Left colon (tissue), 2 donors: ENCODE measurements at regions not wholly inside any gene's neighbourhood (a gene's known extent, or its start where the extent isn't known, plus 50 kb on each side); places are given as distances from the start of the nearest gene placed in this dataset.
"Not testable (repeated sequence)": the region's sequence is repeated elsewhere in the genome, so short reads cannot be mapped to it uniquely, and the experiment has no call there.

ENCODE experiments used
- ATAC-seq: fragments of 200-7000 bp; cut with Tn5 transposase; one replicate; pipeline ENCODE4 v1.9.1; 2020; ENCODE audit warnings: mild to moderate bottlenecking, moderate library complexity
- DNase-seq, 2 donors: peaks; one replicate each; pipeline ENCODE4 v3.0.0-alpha.2; 2020
- intact Hi-C, 2 donors: fragments of 100-400 bp; cut with DNase I in 1 of 2; cut with micrococcal nuclease in 1 of 2; formaldehyde crosslinking; loops; one replicate each; pipeline versions ENCODE4 v1.11.2 to v1.14.0; 2022; cut with DNase I, micrococcal nuclease
- donor health status: DM: no; HTN: no; CAD: no.
- donor health status: DM: yes; HTN: yes; CAD: no.

DNA sequence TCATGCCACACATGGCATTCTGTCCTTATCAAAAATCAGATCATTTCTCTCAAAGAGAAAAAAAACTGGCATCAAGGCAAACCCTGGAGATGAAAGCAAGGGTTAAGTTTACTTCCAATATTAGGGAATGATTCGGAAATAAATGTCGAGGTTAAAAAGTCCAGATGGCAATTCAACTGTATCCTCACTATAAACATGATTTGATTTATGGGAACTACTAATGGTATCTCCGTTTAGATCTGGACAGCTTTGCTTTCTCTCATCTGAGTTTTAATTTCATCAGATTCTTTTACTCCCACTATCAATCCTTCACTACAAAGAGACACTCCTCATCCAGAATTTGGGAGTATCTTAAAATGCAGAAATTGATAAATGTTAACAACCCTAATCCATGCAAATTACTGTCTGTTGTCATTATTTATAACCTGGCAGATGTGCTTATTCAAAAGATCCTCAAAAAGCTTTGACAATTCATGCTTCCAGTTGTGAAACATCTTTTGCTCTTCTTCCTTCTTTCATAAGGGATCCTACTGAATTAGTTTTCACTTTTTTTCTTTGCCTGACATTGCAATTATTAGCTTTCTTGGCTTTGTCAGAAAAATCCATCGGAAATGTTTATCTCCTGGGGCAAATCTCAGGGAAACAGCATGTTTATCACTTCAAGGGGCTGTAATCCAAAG, 903.2 kb downstream of the MCTP2 start:
- ATAC-seq (no peak), DNase-seq (no peak)
- intact Hi-C loops, result no loop called here

DNA sequence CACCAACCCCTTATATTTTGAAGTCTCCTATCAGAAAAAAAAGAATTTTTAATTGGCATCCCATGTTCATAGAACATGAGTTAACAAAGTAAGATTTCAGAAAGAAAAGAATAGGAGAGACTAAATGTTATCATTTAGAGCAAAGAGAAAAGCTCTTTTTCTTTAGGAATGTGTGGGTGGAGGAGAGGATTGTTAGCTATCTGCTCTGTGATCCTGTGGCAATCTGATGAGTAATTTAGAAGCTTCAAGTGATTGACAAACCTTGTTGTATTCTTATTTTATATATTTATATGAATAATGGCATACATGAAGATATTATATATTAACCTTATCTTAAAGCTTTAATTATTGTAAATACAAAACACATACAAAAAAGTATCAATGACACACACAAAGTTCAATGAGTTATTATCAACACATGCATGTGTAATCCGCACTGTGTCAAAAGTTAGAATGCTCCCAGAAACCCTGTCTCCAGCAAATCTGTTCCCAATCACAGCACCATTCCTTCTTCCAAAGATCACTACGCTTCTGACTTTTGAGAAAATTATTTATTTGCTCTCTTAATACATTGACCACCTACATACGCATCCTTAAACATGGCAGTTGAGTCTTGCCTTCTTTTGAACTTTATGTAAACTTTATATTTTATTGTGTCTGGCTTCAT, 907.4 kb downstream of the MCTP2 start:
- ATAC-seq (no peak), DNase-seq (no peak)
- intact Hi-C loops, result no loop called here

DNA sequence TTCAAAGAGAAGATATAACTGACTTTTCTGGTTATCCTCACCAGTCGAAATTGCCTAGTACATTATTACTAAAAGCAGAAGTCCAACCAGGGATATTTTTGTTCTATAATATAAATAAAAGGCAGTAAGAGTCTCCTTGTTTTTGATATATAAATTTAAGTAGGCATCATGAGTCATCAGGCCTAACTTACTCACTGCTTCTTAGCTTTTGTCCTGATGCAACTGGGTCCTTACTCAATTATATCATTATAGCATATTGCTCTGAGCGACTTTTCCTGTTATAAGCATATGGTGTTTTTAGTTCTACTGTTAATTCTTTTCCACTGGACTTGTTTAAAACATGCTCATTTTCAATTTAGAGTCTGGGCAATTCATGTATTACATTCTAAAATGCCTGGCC, 910.1 kb downstream of the MCTP2 start:
- DNase-seq, result no peak

DNA sequence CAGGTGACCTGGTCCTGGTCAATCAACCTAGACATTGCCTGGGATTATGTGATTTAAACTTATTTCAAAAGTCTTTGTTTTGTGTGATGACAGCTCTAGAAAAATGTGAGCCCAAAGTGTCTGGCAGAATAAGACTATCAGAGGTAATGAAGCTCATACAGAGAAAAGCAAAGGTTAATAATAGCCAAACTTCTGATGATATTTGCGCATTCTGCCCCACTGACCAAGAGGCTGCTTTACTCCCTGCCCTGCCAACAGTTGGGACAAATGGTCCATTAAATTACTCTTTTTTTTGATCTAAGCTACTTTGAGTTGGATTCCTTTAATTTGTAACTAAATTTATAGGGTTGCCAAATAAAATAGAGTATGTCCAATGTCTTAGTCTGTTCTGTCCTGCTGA, 911.2 kb downstream of the MCTP2 start:
- intact Hi-C loops, result no loop called here
- ATAC-seq (no peak), DNase-seq (no peak)

More for the DNA sequence above, 910.1 kb downstream of the MCTP2 start:
- intact Hi-C loops, result no loop called here
- ATAC-seq, result no peak

DNA sequence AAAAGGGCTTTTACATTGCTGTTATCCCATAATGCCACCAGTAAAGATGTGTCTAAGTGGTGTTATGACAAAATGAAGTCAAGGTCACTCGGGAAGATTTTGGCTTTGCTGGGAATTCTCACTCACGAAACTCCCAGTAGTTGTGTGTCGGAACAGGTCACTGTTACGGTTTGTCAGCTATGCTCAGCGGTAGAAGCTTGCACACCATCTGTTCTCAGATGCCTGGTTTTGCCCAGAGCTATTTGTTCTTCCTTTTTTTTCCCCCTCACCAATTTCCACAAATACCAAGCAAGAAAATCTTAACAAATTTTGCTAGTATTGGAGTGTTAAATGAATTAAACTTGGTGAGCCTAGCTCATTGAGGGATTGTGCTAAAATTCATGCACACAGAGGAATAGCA, 915.1 kb downstream of the MCTP2 start:
- DNase-seq, result no peak
- intact Hi-C loops, result no loop called here
- no peak for ATAC-seq

DNA sequence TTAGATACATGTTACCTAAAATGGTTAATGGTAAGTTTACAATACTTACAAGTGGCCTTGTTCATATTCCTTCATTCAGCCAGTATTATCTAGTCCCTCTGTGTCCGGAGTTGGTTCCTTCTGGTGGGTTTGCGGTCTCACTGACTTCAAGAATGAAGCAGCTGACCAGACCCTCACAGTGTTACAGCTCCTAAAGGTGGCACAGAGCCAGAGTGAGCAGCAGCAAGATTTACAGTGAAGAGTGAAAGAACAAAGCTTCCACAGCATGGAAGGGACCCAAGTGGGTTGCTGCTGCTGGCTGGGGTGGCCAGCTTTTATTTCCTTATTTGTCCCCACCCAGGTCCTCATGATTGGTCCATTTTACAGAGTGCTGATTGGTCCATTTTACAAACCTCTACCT, 916.8 kb downstream of the MCTP2 start:
- intact Hi-C loops, result no loop called here
- DNase-seq (no peak), ATAC-seq (no peak)

DNA sequence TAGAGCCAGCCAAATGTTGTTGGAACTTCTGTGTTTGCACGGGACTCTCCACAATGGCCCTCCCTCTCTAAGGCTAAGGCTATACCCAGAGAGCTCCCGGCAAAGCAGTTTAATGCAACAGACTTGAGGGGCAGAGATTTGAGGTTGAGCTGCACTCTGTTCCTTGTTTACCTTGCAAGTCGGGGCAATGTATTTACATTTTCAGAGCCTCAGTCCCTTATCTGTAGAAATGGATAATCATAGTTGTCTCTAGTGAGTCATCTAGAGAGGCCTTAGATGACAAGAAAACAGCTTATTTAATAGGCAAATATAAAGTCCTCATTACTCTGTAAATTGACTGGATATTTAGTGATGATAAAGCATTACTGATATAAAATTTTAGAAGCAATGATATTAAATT, 917.7 kb downstream of the MCTP2 start:
- ATAC-seq (no peak), DNase-seq (no peak)
- intact Hi-C loops, result no loop called here

DNA sequence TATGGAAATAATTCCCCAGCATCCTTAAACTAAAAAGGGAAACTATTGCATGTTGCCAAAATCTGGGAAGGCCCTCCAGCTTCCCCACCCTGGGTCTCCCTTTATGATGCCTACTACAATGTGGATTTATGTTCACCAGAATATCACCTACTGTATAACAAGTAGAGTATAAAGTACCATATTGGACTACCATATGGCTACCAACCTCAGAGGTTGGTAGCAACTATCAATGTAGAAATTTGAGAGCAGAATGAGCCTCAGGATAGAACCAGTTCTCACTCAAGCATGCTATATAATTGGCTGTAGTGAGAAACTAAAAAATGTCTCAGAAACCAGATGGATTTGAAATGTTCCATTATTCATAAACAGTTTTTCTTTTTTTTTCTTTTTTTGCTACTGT, 918.4 kb downstream of the MCTP2 start:
- intact Hi-C loops, result no loop called here
- DNase-seq (no peak), ATAC-seq (no peak)

DNA sequence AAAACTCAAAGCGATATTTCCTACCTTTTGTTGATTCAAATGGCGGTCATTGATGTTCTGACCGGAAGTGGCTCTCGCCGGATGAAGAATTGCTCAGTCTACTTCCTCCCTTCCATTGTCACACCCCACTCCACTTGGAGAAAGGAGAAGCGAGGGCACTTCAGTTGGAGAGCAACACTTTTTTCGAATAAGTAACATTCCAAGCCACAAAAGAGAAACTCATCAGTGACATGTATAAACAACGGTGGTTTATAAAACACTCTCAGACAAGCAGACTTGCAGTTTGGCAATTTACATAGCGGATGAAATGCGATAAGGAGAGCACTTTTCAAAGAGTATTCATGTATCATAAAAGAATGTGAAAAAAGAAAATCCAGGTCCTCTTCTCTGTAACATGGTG, 919.1 kb downstream of the MCTP2 start:
- DNase-seq (no peak), ATAC-seq (no peak)
- intact Hi-C loops, result no loop called here

DNA sequence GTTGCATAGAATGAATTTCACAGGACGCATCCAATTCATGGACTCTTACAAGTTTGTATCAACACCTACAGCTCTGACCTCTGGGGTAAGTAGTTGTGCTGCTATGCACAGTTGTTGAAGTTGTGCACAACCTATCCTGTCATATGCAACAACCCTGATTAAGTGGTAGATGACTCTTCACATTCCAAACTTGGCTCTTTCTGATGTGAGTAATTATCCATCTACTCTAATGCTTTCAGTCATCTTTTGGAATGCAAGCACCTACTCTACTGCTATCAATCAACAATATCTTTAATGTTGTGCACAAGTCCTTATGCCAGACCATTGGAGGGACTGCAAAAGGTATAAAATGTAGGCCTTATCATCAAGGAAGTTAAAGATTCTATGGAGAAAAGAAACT, 921.4 kb downstream of the MCTP2 start:
- intact Hi-C loops, result no loop called here
- DNase-seq (no peak), ATAC-seq (no peak)

DNA sequence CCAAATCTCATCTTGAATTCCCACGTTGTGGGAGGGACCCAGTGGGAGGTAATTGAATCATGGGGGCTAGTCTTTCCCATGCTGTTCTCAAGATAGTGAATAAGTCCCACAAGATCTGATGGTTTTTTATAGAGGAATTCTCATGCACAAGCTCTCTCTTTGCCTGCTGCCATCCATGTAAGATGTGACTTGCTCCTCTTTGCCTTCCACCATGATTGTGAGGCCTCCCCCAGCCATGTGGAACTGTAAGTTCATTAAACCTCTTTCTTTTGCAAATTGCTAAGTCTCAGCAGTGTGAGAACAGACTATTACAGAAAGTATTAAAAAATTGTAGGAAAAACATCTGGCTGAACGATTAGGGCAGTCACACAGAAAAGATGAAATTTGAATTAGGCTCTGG, 921.8 kb downstream of the MCTP2 start:
- ATAC-seq, result not testable (repeated sequence)

DNA sequence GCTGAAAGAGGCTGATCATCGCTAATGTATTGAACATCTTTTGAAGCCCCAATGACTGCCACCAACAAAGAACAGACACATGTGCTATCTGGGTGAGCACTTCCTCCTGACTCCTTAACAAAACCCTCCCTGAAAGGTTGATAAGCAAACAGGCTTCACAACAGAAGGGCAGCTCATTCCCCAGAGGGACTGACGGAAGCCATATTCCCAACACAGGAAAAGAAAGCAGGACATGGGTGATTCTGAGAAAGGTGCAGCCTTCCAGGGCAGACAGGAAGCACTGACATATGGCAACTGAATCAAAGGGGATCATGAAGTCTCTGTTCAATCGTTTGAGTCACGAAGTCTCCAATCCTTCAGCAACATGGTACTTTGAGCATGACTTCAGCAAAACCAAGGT, 929.0 kb downstream of the MCTP2 start:
- intact Hi-C loops, result no loop called here
- ATAC-seq (no peak), DNase-seq (no peak)

More for the DNA sequence above, 921.8 kb downstream of the MCTP2 start:
- DNase-seq, intact Hi-C loops: not testable (repeated sequence)

DNA sequence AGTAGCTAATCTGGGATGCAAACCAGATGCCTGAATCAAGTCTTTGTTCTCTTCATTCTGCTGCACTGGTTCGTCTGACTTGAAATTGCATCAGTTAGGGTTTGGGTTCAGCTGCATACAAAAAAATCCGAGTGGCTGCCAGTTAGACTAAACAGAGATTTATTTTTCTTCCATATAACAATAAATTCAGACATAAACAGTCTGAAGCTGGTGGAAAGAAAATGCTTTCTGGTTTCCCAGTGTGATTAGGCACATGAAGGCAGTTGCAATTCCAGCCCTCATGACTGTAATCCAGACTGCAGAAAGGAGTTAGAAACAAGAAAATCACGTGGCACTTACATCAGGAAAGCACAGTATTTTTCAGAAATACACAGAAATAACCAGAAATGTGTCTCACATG, 930.7 kb downstream of the MCTP2 start:
- intact Hi-C loops, result no loop called here
- ATAC-seq (no peak), DNase-seq (no peak)

DNA sequence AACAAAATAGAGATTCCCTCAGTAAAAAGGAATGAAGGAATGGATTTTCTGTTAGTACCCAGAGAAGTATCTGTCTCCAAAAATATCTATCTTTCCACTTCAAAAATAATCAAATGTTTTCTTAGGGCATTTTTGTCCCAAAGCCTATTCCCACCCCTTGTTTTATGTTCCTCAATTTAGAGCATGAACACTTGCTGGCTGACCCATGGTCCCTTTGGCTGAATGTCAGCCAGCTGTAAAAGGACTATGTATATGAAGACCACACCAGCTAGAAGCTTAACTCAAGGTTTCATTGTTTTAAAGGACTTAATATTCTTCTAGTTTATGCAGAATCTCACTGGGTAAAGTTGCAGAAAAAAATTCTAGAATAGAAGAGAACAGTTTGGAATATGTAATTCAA, 931.2 kb downstream of the MCTP2 start:
- intact Hi-C loops, result no loop called here
- no peak for DNase-seq
- no peak for ATAC-seq

DNA sequence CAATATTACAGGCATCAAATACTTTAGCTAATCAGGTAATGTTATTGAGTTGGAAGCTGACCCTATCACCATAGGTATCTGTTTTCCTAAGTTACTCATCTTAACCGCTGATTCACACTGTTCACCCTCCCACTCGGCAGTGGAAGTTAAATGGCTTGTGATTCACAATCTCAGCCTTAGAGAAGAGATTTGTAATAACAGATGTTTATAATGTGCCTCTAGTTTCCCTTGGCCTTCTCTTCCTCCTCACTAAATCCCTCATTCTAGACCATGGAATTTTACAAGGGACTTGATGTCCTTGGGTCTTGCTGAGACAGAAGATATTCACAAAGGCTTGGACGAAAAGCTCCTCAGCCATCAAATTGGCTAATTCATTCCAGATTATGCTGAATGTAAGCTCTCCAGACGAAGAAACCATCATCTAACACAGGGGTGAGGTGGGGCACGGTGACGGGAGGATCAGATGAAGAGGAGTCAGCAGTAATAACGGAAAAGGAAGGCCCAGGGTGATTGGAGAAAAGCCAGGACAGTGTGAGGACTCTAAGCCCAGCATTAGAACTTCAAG, 931.7 kb downstream of the MCTP2 start:
- ATAC-seq, result no peak
- DNase-seq, result no peak
- intact Hi-C loops, result no loop called here

DNA sequence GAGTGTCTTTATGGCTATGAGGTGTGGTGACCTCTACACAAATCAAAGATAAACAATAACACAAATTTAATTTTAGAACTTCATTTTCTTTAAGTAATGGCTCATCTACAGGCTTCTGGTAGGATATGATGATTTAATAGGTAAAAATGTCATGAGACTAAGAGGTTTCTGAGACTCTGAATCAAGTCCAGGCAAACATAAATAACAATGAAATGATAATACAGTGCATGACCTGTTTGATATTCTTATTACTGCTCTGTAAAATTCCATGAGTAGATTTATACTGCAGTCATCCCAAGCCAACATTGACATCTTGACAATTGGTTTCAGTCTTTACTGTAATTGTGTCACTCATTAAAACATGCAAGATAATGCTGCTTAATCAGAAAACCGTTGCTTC, 936.8 kb downstream of the MCTP2 start:
- DNase-seq (no peak), ATAC-seq (no peak)
- intact Hi-C loops, result no loop called here

DNA sequence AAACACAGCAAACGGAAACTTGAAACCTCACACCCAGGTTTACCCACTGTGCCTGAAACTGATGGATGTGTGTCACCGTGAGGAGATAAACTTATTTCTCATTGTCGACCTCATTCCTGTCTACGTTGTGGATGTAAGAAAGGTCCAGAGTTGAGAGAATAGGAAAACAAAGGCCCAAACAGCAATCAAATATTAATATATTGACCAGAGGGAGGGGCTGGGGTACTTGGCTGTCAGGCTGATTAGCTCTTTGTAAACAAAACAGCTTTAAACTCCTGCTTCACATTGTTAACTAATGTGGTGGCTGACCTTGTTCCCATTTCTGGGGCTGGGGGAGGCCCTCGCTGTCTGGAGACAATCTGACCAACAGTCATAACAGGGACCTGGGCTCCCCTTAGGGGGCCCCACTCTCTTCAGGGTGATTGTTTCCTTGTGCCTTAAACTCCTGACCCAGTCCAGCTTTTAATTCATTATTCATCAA, 937.6 kb downstream of the MCTP2 start:
- intact Hi-C loops, result no loop called here
- no peak for ATAC-seq
- no peak for DNase-seq

DNA sequence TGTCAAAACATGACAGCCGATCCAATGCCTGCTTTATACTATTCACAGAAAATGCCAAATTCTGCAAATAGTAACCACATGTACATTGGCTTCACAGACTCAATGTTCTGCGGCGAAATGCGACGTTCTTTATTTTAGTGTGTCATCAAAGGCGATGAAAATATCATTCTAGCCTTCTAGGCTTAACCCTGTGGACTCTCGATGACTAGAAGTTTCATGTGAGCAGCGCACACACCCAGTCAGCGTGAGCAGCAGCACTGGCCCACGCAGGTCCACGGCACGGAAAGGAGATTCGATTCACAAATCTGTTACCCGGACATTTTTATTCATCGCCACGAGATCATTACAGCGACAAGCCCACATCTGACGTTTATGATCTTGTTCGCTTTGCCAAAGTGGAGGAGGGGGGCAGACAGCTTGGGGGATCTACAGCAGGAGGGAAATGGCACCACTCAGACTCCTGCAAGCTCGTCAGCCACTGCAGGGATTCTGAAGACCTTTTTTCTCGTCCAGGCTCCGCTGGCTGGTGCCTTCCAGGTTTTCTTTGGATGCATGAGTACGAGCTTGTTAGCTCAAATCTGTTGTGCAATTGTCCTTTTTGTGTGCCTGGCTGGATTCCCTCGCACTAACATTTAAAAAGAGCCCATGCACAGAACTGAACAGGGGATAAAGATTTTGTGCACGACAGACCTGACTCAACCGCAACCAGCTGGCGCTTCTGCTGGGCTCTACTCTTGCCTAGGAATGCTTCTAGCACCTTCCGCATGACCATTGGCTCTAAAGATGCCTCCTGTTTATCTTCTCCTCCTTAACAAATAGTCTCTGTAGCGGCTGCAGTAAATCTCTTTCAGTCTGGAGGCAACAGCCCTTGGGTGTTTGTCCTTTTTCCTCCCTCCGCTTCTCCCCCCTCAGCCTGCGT, 938.4 kb downstream of the MCTP2 start:
- no peak for ATAC-seq
- intact Hi-C loops, result no loop called here
- DNase-seq, result peak; percentile 7 to 44

DNA sequence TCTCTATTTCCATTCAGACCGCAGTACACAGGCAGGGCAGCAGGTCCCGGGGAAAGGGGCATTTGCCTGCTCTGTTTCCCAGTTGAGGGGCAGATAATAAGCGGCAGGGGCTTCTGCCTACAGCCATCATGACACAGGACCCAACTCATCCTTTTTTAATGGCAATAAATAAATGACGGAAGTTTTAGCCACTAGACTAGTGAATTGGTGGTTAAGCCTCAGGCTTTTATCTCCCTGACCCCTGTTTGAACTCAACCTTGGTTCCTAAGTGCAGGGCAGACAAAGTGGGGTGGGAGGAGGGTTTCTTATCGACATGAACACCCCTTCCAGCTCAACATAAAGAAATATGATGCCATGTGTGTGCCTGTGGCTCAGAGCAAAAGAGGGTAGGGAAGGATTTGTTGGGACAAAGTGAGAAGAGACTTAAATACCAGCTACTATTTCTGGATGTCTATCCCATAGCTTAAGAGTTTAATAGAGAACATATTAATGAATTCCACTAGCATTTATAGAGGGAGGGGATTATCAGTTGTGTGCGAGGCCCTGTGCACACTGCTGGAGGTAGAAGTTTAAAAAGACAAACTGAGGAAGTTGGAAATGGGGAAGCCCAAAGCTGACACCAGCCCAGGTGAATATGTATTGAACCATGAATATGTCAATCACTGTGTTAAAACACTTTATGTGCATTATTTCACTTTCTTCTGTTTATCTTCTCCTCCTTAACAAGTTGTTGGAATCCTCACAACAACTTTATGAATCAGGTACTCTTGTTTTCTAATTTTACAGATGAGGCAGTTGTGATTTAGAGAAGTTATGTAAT, 939.4 kb downstream of the MCTP2 start:
- no peak for DNase-seq
- no peak for ATAC-seq
- intact Hi-C loops, result no loop called here
